Breast epithelium (tissue), 4 donors: ENCODE measurements at regions not wholly inside any gene's neighbourhood (a gene's known extent, or its start where the extent isn't known, plus 50 kb on each side); places are given as distances from the start of the nearest gene placed in this dataset.

Source experiments
- DNase-seq, 2 donors: peaks; one replicate each; pipeline ENCODE4 v3.0.0-alpha.2; 2019; ENCODE audit warnings: low spot score in 2 of 2
- H3K27ac ChIP-seq, 2 donors: fragments of 200-600 bp; sonication (generic) in 1 of 2; one replicate each; pipeline ENCODE4 v1.5.1; 2016 to 2019; ENCODE audit warnings: mild to moderate bottlenecking in 1 of 2
- H3K27me3 ChIP-seq, 2 donors: fragments of 200-600 bp; sonication (generic) in 1 of 2; one replicate each; pipeline versions ENCODE4 v1.5.1 to v1.6.0; 2017 to 2019; ENCODE audit warnings: control low read depth in 1 of 2, mild to moderate bottlenecking in 1 of 2
- H3K36me3 ChIP-seq: fragments of 200-600 bp; one replicate; pipeline ENCODE4 v1.5.1; 2019
- H3K4me1 ChIP-seq, 2 donors: fragments of 200-600 bp; sonication (generic); one replicate each; pipeline ENCODE4 v1.5.1; 2016 to 2019; ENCODE audit warnings: control low read depth in 1 of 2
- H3K4me3 ChIP-seq, 3 donors: fragments of 200-600 bp; sonication (generic); 1 replicate in 2 of 3; 2 replicates in 1 of 3; pipeline ENCODE4 v1.5.1; 2016 to 2019; ENCODE audit warnings: mild to moderate bottlenecking in 3 of 3, moderate library complexity in 2 of 3
- H3K9me3 ChIP-seq, 2 donors: fragments of 200-600 bp; sonication (generic) in 1 of 2; one replicate each; pipeline ENCODE4 v1.5.1; 2016 to 2019; ENCODE audit warnings: control low read depth in 1 of 2
- CTCF ChIP-seq, 3 donors: fragments of 450-650 bp; IDR thresholded peaks; one replicate each; pipeline ENCODE4 v1.5.1; 2016 to 2017; ENCODE audit warnings: antibody characterized with exemption in 3 of 3, mild to moderate bottlenecking in 3 of 3, moderate library complexity in 3 of 3
- POLR2A ChIP-seq: fragments of 450-650 bp; IDR thresholded peaks from one replicate; pipeline ENCODE4 v1.6.1; 2016; ENCODE audit warnings: antibody characterized with exemption, mild to moderate bottlenecking, moderate library complexity
- POLR2AphosphoS5 ChIP-seq, 3 donors: sonication (generic); formaldehyde crosslinking; IDR thresholded peaks; one replicate each; pipeline ENCODE4 v1.6.1; 2017; ENCODE audit warnings: antibody characterized with exemption in 3 of 3
- intact Hi-C: fragments of 100-400 bp; cut with DNase I; formaldehyde crosslinking; loops from one replicate; pipeline ENCODE4 v1.15.1; 2023; ENCODE audit warnings: low total_unique reads

- DNase-seq, result no peak
- Histone ChIP-seq H3K36me3 (no peaks in the 10 kb centered on the region), H3K27ac (no peak overlapping the region), H3K27me3 (no peaks in the 10 kb centered on the region), H3K4me3 (no peak overlapping the region), H3K9me3 (no peaks in the 10 kb centered on the region), H3K4me1 (no peaks in the 10 kb centered on the region)
- intact Hi-C loops, result no loop called here
- TF ChIP-seq CTCF (IDR thresholded peaks at IDR 0.05) (no peak), POLR2AphosphoS5 (IDR thresholded peaks at IDR 0.05) (no peak), POLR2A (no peak)
Observed at GRCh38 chr1:58928514-58928913, 144.7 kb upstream of the JUN start.

GRCh38 chr1:58929671-58930325 lies 146.0 kb upstream of the JUN start:
- intact Hi-C loops, result no loop called here
- Histone ChIP-seq H3K27ac (no peak overlapping the region), H3K4me1 (no peaks in the 10 kb centered on the region), H3K27me3 (no peaks in the 10 kb centered on the region), H3K9me3 (no peaks in the 10 kb centered on the region), H3K4me3 (no peak overlapping the region), H3K36me3 (no peaks in the 10 kb centered on the region)
- DNase-seq, result no peak
- no peak for TF ChIP-seq POLR2A
- TF ChIP-seq POLR2AphosphoS5 (IDR thresholded peaks at IDR 0.05), result no peak
- no peak for TF ChIP-seq CTCF (IDR thresholded peaks at IDR 0.05)

GRCh38 chr1:58931024-58931423 lies 147.2 kb upstream of the JUN start:
- H3K4me1 ChIP-seq, result no peaks in the 10 kb centered on the region
- H3K9me3 ChIP-seq, result no peaks in the 10 kb centered on the region
- no peak overlapping the region for H3K27ac ChIP-seq
- H3K36me3 ChIP-seq, result no peaks in the 10 kb centered on the region
- DNase-seq, result no peak
- H3K27me3 ChIP-seq, result no peaks in the 10 kb centered on the region
- H3K4me3 ChIP-seq, result no peak overlapping the region
- intact Hi-C loops, result no loop called here
- TF ChIP-seq POLR2A, result no peak
- TF ChIP-seq CTCF (IDR thresholded peaks at IDR 0.05), result no peak
- TF ChIP-seq POLR2AphosphoS5 (IDR thresholded peaks at IDR 0.05), result no peak

- intact Hi-C loops, result no loop called here
- no peaks in the 10 kb centered on the region for H3K9me3 ChIP-seq
- H3K4me1 ChIP-seq, result no peaks in the 10 kb centered on the region
- H3K36me3 ChIP-seq, result no peaks in the 10 kb centered on the region
- DNase-seq, result no peak
- H3K27ac ChIP-seq, result no peak overlapping the region
- no peak overlapping the region for H3K4me3 ChIP-seq
- no peaks in the 10 kb centered on the region for H3K27me3 ChIP-seq
- no peak for TF ChIP-seq POLR2A
- TF ChIP-seq POLR2AphosphoS5 (IDR thresholded peaks at IDR 0.05), result no peak
- no peak for TF ChIP-seq CTCF (IDR thresholded peaks at IDR 0.05)
Observed at GRCh38 chr1:58931756-58932155, 147.9 kb upstream of the JUN start.

GRCh38 chr1:58932859-58933598 lies 149.2 kb upstream of the JUN start:
- intact Hi-C loops, result no loop called here
- no peak for TF ChIP-seq CTCF (IDR thresholded peaks at IDR 0.05)
- no peak for TF ChIP-seq POLR2AphosphoS5 (IDR thresholded peaks at IDR 0.05)
- TF ChIP-seq POLR2A, result no peak
- Histone ChIP-seq H3K9me3 (no peaks in the 10 kb centered on the region), H3K36me3 (no peaks in the 10 kb centered on the region), H3K27me3 (no peaks in the 10 kb centered on the region), H3K4me1 (no peaks in the 10 kb centered on the region), H3K4me3 (no peak overlapping the region), H3K27ac (no peak overlapping the region)
- DNase-seq, result peak; percentile 40 to 57
